22Rv1 (cell line): ENCODE measurements at regions not wholly inside any gene's neighbourhood (a gene's known extent, or its start where the extent isn't known, plus 50 kb on each side); places are given as distances from the start of the nearest gene placed in this dataset.

Experiments used
- H3K27ac ChIP-seq: fragments of 450-650 bp; 2 replicates; pipeline ENCODE4 v1.5.1; 2017
- CTCF ChIP-seq: fragments of 450-650 bp; IDR thresholded peaks from 2 replicates; pipeline ENCODE4 v1.5.1; 2017; ENCODE audit warnings: mild to moderate bottlenecking
- ZFX ChIP-seq: fragments of 450-650 bp; IDR thresholded peaks from 2 replicates; pipeline ENCODE4 v1.6.1; 2017; ENCODE audit warnings: antibody characterized with exemption, borderline replicate concordance

GRCh38 chr6:98641949-98642719 is 192.2 kb upstream of the POU3F2 start:
- no peak overlapping the region for H3K27ac ChIP-seq
- TF ChIP-seq ZFX, result no peak
- TF ChIP-seq CTCF, result no peak

GRCh38 chr6:98644063-98644462 is 190.3 kb upstream of the POU3F2 start:
- H3K27ac ChIP-seq, result no peak overlapping the region
- TF ChIP-seq ZFX, result no peak
- no peak for TF ChIP-seq CTCF

- no peak overlapping the region for H3K27ac ChIP-seq
- no peak for TF ChIP-seq CTCF
- no peak for TF ChIP-seq ZFX
These were observed 186.0 kb upstream of the POU3F2 start for GRCh38 chr6:98648211-98648914.

- H3K27ac ChIP-seq, result no peak overlapping the region
- no peak for TF ChIP-seq CTCF
These were observed 183.4 kb upstream of the POU3F2 start for GRCh38 chr6:98650941-98651340.

GRCh38 chr6:98653179-98653578 is 181.2 kb upstream of the POU3F2 start:
- H3K27ac ChIP-seq, result no peak overlapping the region
- TF ChIP-seq ZFX, result no peak
- no peak for TF ChIP-seq CTCF

- TF ChIP-seq CTCF (no peak), ZFX (no peak)
- H3K27ac ChIP-seq, result no peak overlapping the region
These were observed 176.6 kb upstream of the POU3F2 start for GRCh38 chr6:98657764-98658163.

GRCh38 chr6:98669371-98669770 is 165.0 kb upstream of the POU3F2 start:
- TF ChIP-seq CTCF (no peak), ZFX (no peak)

More at GRCh38 chr6:98669371-98669770, 165.0 kb upstream of the POU3F2 start:
- H3K27ac ChIP-seq, result no peak overlapping the region
